Endothelial cell (in vitro differentiated cells): ENCODE measurements at regions not wholly inside any gene's neighbourhood (a gene's known extent, or its start where the extent isn't known, plus 50 kb on each side); places are given as distances from the start of the nearest gene placed in this dataset.

Experiments used
- DNase-seq: peaks from one replicate; pipeline ENCODE4 v3.0.0; 2021; ENCODE audit warnings: low spot score
- H3K27ac Mint-ChIP-seq: one replicate; pipeline ENCODE4 v1.8.0; 2021; ENCODE audit warnings: mixed read lengths, inconsistent platforms; ENCODE audit not compliant: unreplicated experiment
- H3K27me3 Mint-ChIP-seq: one replicate; pipeline ENCODE4 v1.8.0; 2021; ENCODE audit warnings: mild to moderate bottlenecking, moderate library complexity, mixed read lengths, inconsistent platforms; ENCODE audit not compliant: unreplicated experiment
- H3K36me3 Mint-ChIP-seq: one replicate; pipeline ENCODE4 v1.8.0; 2021; ENCODE audit warnings: mild to moderate bottlenecking, low read depth, mixed read lengths, inconsistent platforms; ENCODE audit not compliant: unreplicated experiment
- H3K4me1 Mint-ChIP-seq: one replicate; pipeline ENCODE4 v1.8.0; 2021; ENCODE audit warnings: mild to moderate bottlenecking, mixed read lengths, inconsistent platforms; ENCODE audit not compliant: unreplicated experiment
- H3K4me3 Mint-ChIP-seq: one replicate; pipeline ENCODE4 v1.8.0; 2021; ENCODE audit warnings: mild to moderate bottlenecking, mixed read lengths, inconsistent platforms; ENCODE audit not compliant: unreplicated experiment
- H3K9me3 Mint-ChIP-seq: one replicate; pipeline ENCODE4 v1.8.0; 2021; ENCODE audit warnings: mixed read lengths, inconsistent platforms; ENCODE audit not compliant: unreplicated experiment
- CTCF ChIP-seq: fragments of 200-600 bp; sonication (generic); IDR thresholded peaks from one replicate; pipeline ENCODE4 v1.5.0; 2021; ENCODE audit warnings: antibody characterized with exemption; ENCODE audit not compliant: unreplicated experiment

GRCh38 chr3:115398506-115398905, 224.8 kb upstream of the GAP43 start:
- Mint-ChIP-seq H3K4me3 (no peak overlapping the region), H3K27me3 (no peaks in the 10 kb centered on the region), H3K9me3 (no peaks in the 10 kb centered on the region), H3K27ac (no peak overlapping the region), H3K4me1 (no peaks in the 10 kb centered on the region), H3K36me3 (no peaks in the 10 kb centered on the region)
- no peak for DNase-seq
- no peak for TF ChIP-seq CTCF

GRCh38 chr3:115399750-115400149, 223.6 kb upstream of the GAP43 start:
- Mint-ChIP-seq H3K27me3 (no peaks in the 10 kb centered on the region), H3K4me1 (peaks cover 4% of the 10 kb centered on the region), H3K4me3 (no peak overlapping the region), H3K36me3 (no peaks in the 10 kb centered on the region), H3K9me3 (no peaks in the 10 kb centered on the region), H3K27ac (no peak overlapping the region)
- no peak for TF ChIP-seq CTCF
- no peak for DNase-seq

- DNase-seq: no peak
- Mint-ChIP-seq H3K36me3 (no peaks in the 10 kb centered on the region), H3K27ac (no peak overlapping the region), H3K27me3 (no peaks in the 10 kb centered on the region), H3K9me3 (no peaks in the 10 kb centered on the region), H3K4me3 (no peak overlapping the region), H3K4me1 (peaks cover 13% of the 10 kb centered on the region)
- no peak for TF ChIP-seq CTCF
Observed at GRCh38 chr3:115401298-115401697, 222.0 kb upstream of the GAP43 start.

- Mint-ChIP-seq H3K4me3 (no peak overlapping the region), H3K36me3 (no peaks in the 10 kb centered on the region), H3K9me3 (no peaks in the 10 kb centered on the region), H3K4me1 (peaks cover 13% of the 10 kb centered on the region), H3K27me3 (no peaks in the 10 kb centered on the region), H3K27ac (no peak overlapping the region)
- TF ChIP-seq CTCF: no peak
- no peak for DNase-seq
Observed at GRCh38 chr3:115401851-115402501, 221.3 kb upstream of the GAP43 start.

GRCh38 chr3:115402651-115403050, 220.7 kb upstream of the GAP43 start:
- peaks cover 13% of the 10 kb centered on the region for H3K4me1 Mint-ChIP-seq
- H3K27me3 Mint-ChIP-seq: no peaks in the 10 kb centered on the region
- no peaks in the 10 kb centered on the region for H3K9me3 Mint-ChIP-seq
- no peak overlapping the region for H3K4me3 Mint-ChIP-seq
- TF ChIP-seq CTCF: no peak
- DNase-seq: no peak
- no peaks in the 10 kb centered on the region for H3K36me3 Mint-ChIP-seq
- no peak overlapping the region for H3K27ac Mint-ChIP-seq
